Ascending aorta (tissue), 2 donors: ENCODE measurements at regions not wholly inside any gene's neighbourhood (a gene's known extent, or its start where the extent isn't known, plus 50 kb on each side); places are given as distances from the start of the nearest gene placed in this dataset.

Experiments
- DNase-seq, 2 donors: peaks; one replicate each; pipeline ENCODE4 v3.0.0-alpha.2; 2019; ENCODE audit warnings: low spot score in 2 of 2
- H3K27ac ChIP-seq, 2 donors: fragments of 200-600 bp; sonication (generic); one replicate each; pipeline ENCODE4 v1.5.1; 2016 to 2017; ENCODE audit warnings: mild to moderate bottlenecking in 1 of 2
- H3K27me3 ChIP-seq: fragments of 200-600 bp; sonication (generic); one replicate; pipeline ENCODE4 v1.5.1; 2017
- H3K36me3 ChIP-seq, 2 donors: fragments of 200-600 bp; sonication (generic); one replicate each; pipeline ENCODE4 v1.5.1; 2016
- H3K4me1 ChIP-seq, 2 donors: fragments of 200-600 bp; sonication (generic); one replicate each; pipeline ENCODE4 v1.5.1; 2016 to 2017; ENCODE audit warnings: mild to moderate bottlenecking in 1 of 2
- H3K4me3 ChIP-seq, 2 donors: fragments of 200-600 bp; sonication (generic); one replicate each; pipeline ENCODE4 v1.5.1; 2016 to 2017; ENCODE audit warnings: mild to moderate bottlenecking in 1 of 2
- H3K9me3 ChIP-seq, 2 donors: fragments of 200-600 bp; sonication (generic); one replicate each; pipeline ENCODE4 v1.5.1; 2016
- intact Hi-C: fragments of 100-400 bp; cut with DNase I; formaldehyde crosslinking; loops from one replicate; pipeline ENCODE4 v1.15.1; 2023
- TF ChIP-seq, protein P1 (sequence below), 3 experiments: fragments of 200-600 bp in 2 of 3; fragments of 450-650 bp in 1 of 3; sonication (generic) in 2 of 3; IDR thresholded peaks; one replicate each; pipeline ENCODE4 v1.5.1; 2016 to 2019; ENCODE audit warnings: antibody characterized with exemption in 3 of 3, mild to moderate bottlenecking in 1 of 3, moderate library complexity in 1 of 3

DNA sequence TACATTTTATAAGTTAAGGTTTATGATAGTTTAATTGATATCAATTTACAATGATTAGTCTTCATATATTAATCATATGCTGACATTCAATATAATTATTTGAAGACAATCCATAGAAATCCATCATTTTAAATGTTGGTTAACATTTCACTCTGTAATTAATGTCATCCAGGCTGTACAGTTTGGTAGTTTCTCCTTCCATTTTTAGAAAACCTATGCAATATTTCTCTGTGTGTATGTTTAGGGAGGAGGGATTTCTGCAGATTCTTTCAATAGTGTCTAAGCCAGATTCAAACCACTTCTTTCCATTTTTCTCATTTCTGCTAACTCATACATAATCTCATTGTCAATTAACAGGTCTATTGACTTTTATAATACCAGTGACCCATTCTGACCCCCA is 1159.0 kb upstream of the ATXN8OS start:
- Histone ChIP-seq H3K27me3 (no peaks in the 10 kb centered on the region), H3K4me3 (no peak overlapping the region), H3K4me1 (no peaks in the 10 kb centered on the region), H3K27ac (no peak overlapping the region), H3K36me3 (no peaks in the 10 kb centered on the region), H3K9me3 (no peaks in the 10 kb centered on the region)
- DNase-seq, result no peak
- intact Hi-C loops, result no loop called here
- TF ChIP-seq, protein P1, sequence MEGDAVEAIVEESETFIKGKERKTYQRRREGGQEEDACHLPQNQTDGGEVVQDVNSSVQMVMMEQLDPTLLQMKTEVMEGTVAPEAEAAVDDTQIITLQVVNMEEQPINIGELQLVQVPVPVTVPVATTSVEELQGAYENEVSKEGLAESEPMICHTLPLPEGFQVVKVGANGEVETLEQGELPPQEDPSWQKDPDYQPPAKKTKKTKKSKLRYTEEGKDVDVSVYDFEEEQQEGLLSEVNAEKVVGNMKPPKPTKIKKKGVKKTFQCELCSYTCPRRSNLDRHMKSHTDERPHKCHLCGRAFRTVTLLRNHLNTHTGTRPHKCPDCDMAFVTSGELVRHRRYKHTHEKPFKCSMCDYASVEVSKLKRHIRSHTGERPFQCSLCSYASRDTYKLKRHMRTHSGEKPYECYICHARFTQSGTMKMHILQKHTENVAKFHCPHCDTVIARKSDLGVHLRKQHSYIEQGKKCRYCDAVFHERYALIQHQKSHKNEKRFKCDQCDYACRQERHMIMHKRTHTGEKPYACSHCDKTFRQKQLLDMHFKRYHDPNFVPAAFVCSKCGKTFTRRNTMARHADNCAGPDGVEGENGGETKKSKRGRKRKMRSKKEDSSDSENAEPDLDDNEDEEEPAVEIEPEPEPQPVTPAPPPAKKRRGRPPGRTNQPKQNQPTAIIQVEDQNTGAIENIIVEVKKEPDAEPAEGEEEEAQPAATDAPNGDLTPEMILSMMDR (IDR thresholded peaks at IDR 0.05), result no peak

GRCh38 chr13:68944272-68944671 is 1163.4 kb upstream of the ATXN8OS start:
- intact Hi-C loops, result no loop called here
- TF ChIP-seq, protein P1 (IDR thresholded peaks at IDR 0.05), result no peak

GRCh38 chr13:68940049-68940448 is 1167.6 kb upstream of the ATXN8OS start:
- no peaks in the 10 kb centered on the region for H3K36me3 ChIP-seq
- H3K9me3 ChIP-seq, result no peaks in the 10 kb centered on the region
- no peaks in the 10 kb centered on the region for H3K4me1 ChIP-seq
- DNase-seq, result no peak
- no peak overlapping the region for H3K4me3 ChIP-seq
- intact Hi-C loops, result no loop called here
- no peaks in the 10 kb centered on the region for H3K27me3 ChIP-seq
- no peak overlapping the region for H3K27ac ChIP-seq
- TF ChIP-seq, protein P1 (IDR thresholded peaks at IDR 0.05), result no peak

More at GRCh38 chr13:68944272-68944671, 1163.4 kb upstream of the ATXN8OS start:
- H3K27me3 ChIP-seq, result no peaks in the 10 kb centered on the region
- no peaks in the 10 kb centered on the region for H3K4me1 ChIP-seq
- DNase-seq, result no peak
- H3K4me3 ChIP-seq, result no peak overlapping the region
- H3K9me3 ChIP-seq, result no peaks in the 10 kb centered on the region
- H3K27ac ChIP-seq, result no peak overlapping the region
- no peaks in the 10 kb centered on the region for H3K36me3 ChIP-seq

- no peaks in the 10 kb centered on the region for H3K9me3 ChIP-seq
- TF ChIP-seq, protein P1 (IDR thresholded peaks at IDR 0.05), result no peak
These were observed 1169.0 kb upstream of the ATXN8OS start for GRCh38 chr13:68938639-68939038.

DNA sequence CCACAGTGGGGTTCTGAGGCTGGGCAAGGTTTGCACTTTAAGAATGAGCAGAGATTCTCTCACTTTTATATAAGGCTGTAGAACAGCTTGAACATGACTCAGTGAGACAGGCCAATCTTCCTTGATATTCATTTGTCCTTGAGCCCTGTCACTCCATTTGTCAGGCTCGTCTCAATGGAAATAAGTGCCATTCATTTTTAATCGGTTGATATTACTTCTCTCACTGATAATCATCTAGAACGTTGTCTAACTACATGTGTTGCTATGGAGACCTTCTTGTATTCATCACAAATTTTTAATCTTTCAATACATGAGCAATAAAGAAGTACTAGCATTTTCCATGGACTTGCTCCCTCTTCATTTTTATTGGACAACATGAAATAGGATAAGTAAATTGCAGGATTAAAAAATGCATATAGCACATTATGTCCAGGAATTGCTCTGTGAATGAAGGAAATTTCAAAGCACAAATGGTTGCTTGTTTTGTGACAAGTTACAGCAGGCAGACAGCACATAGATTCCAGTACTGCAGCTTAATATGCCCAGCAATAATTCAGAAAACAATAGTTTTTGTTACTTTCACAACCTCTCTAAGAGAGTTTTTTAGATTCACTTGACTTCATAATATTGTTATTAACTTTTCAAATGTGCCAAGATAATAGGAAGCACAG is 1178.4 kb upstream of the ATXN8OS start:
- no peak overlapping the region for H3K4me3 ChIP-seq
- no peaks in the 10 kb centered on the region for H3K36me3 ChIP-seq
- H3K27ac ChIP-seq, result no peak overlapping the region
- intact Hi-C loops, result no loop called here
- H3K27me3 ChIP-seq, result no peaks in the 10 kb centered on the region
- no peaks in the 10 kb centered on the region for H3K9me3 ChIP-seq
- no peak for DNase-seq
- TF ChIP-seq, protein P1 (IDR thresholded peaks at IDR 0.05), result no peak
- H3K4me1 ChIP-seq, result no peaks in the 10 kb centered on the region

More at GRCh38 chr13:68938639-68939038, 1169.0 kb upstream of the ATXN8OS start:
- intact Hi-C loops, result no loop called here
- no peak overlapping the region for H3K27ac ChIP-seq
- H3K4me1 ChIP-seq, result no peaks in the 10 kb centered on the region
- H3K36me3 ChIP-seq, result no peaks in the 10 kb centered on the region
- H3K4me3 ChIP-seq, result no peak overlapping the region
- no peaks in the 10 kb centered on the region for H3K27me3 ChIP-seq
- DNase-seq, result no peak
